B cell (primary cell): ENCODE measurements at regions not wholly inside any gene's neighbourhood (a gene's known extent, or its start where the extent isn't known, plus 50 kb on each side); places are given as distances from the start of the nearest gene placed in this dataset.
"Not testable (repeated sequence)": the region's sequence is repeated elsewhere in the genome, so short reads cannot be mapped to it uniquely, and the experiment has no call there.

ENCODE experiments used
- ATAC-seq: fragments of 200-7000 bp; cut with Tn5 transposase; one replicate; pipeline ENCODE4 v1.10.0; 2021; ENCODE audit warnings: low read depth, mild to moderate bottlenecking, moderate number of reproducible peaks, moderate library complexity
- CTCF ChIA-PET: fragments of 350-600 bp; sonication (Branson Sonifier 250); formaldehyde crosslinking; loops from one replicate; lab custom pipeline; 2021; ENCODE audit warnings: antibody characterized with exemption, inconsistent platforms; lab: Charles Lee
- POLR2A ChIA-PET: fragments of 350-600 bp; sonication (Branson Sonifier 250); formaldehyde crosslinking; loops from one replicate; lab custom pipeline; 2021; ENCODE audit warnings: antibody characterized with exemption; lab: Charles Lee
- DNase-seq: peaks from one replicate; pipeline ENCODE4 v3.0.0; 2013
- H2AFZ ChIP-seq: 2 replicates; pipeline ENCODE4 v1.6.1; 2012; ENCODE audit warnings: mild to moderate bottlenecking, low read depth, low read length; ENCODE audit not compliant: insufficient read depth, poor library complexity, severe bottlenecking
- H3K27ac ChIP-seq, 2 donors: 1 replicate in 1 of 2; 2 replicates in 1 of 2; pipeline ENCODE4 v1.5.1; 2012 to 2013; ENCODE audit warnings: low read length in 2 of 2, mild to moderate bottlenecking in 2 of 2, moderate library complexity in 1 of 2
- H3K27me3 ChIP-seq, 4 experiments: fragments of 200-600 bp in 1 of 4; sonication (generic) in 1 of 4; replicated peaks in 1 of 4; 1 replicate in 2 of 4; 2 replicates in 2 of 4; pipeline versions ENCODE4 v1.6.1 to v1.7.0; 2013 to 2016; ENCODE audit warnings: low read length in 3 of 4, mild to moderate bottlenecking in 2 of 4, mixed read lengths in 1 of 4, moderate library complexity in 1 of 4; ENCODE audit not compliant: insufficient read depth in 4 of 4, control insufficient read depth in 3 of 4; ENCODE audit errors: control extremely low read depth in 1 of 4
- H3K36me3 ChIP-seq, 2 experiments: replicated peaks in 1 of 2; 1 replicate in 1 of 2; 2 replicates in 1 of 2; pipeline versions ENCODE4 v1.6.1 to v1.7.1; 2013; ENCODE audit warnings: low read length in 1 of 2; ENCODE audit not compliant: insufficient read depth in 2 of 2, control insufficient read depth in 1 of 2; ENCODE audit errors: control extremely low read depth in 1 of 2, extremely low read depth in 1 of 2
- H3K4me1 ChIP-seq, 2 donors: fragments of 200-600 bp in 1 of 2; sonication (generic) in 1 of 2; 1 replicate in 1 of 2; 2 replicates in 1 of 2; pipeline versions ENCODE4 v1.5.1 to v1.6.1; 2013 to 2017; ENCODE audit warnings: low read length in 2 of 2; ENCODE audit not compliant: control insufficient read depth in 2 of 2, insufficient read depth in 2 of 2
- H3K4me2 ChIP-seq: replicated peaks from 2 replicates; pipeline ENCODE3; 2012; ENCODE audit warnings: mild to moderate bottlenecking, low read depth, low read length; ENCODE audit not compliant: poor library complexity, severe bottlenecking
- H3K4me3 ChIP-seq, 5 experiments: fragments of 200-600 bp in 1 of 5; sonication (generic) in 1 of 5; 1 replicate in 3 of 5; 2 replicates in 2 of 5; pipeline versions ENCODE4 v1.5.1 to v1.7.0; 2011 to 2016; ENCODE audit warnings: low read length in 4 of 5, mild to moderate bottlenecking in 4 of 5, low read depth in 2 of 5, control low read depth in 1 of 5, moderate library complexity in 1 of 5; ENCODE audit not compliant: insufficient read depth in 1 of 5; ENCODE audit errors: control extremely low read depth in 1 of 5, extremely low read depth in 1 of 5
- H3K79me2 ChIP-seq: fragments of 200-600 bp; sonication (generic); one replicate; pipeline ENCODE4 v1.6.0; 2016; ENCODE audit warnings: low read length; ENCODE audit not compliant: control insufficient read depth, insufficient read depth
- H3K9ac ChIP-seq: fragments of 200-600 bp; sonication (generic); 2 replicates; pipeline ENCODE4 v1.6.1; 2017; ENCODE audit warnings: mild to moderate bottlenecking, low read length, moderate library complexity
- H3K9me3 ChIP-seq, 3 donors: one replicate each; pipeline versions ENCODE4 v1.6.1 to v1.7.1; 2013; ENCODE audit warnings: low read length in 2 of 3; ENCODE audit not compliant: control insufficient read depth in 2 of 3, insufficient read depth in 1 of 3; ENCODE audit errors: control extremely low read depth in 1 of 3
- H4K20me1 ChIP-seq: 2 replicates; pipeline ENCODE4 v1.6.0; 2012; ENCODE audit warnings: mild to moderate bottlenecking, low read length; ENCODE audit not compliant: insufficient read depth, control insufficient read depth, poor library complexity, severe bottlenecking
- H3K27ac Mint-ChIP-seq: one replicate; pipeline ENCODE4 v1.8.0; 2021; ENCODE audit warnings: mixed read lengths
- H3K27me3 Mint-ChIP-seq: one replicate; pipeline ENCODE4 v1.8.0; 2021; ENCODE audit warnings: mixed read lengths
- H3K4me1 Mint-ChIP-seq: one replicate; pipeline ENCODE4 v1.8.0; 2021; ENCODE audit warnings: mixed read lengths
- H3K4me3 Mint-ChIP-seq: one replicate; pipeline ENCODE4 v1.8.0; 2021; ENCODE audit warnings: mixed read lengths
- H3K9me3 Mint-ChIP-seq: one replicate; pipeline ENCODE4 v1.8.0; 2022; ENCODE audit warnings: mixed read lengths; ENCODE audit not compliant: insufficient read depth
- EZH2 ChIP-seq: IDR thresholded peaks from 2 replicates; pipeline ENCODE4 v1.6.1; 2012; ENCODE audit warnings: borderline replicate concordance, low read depth, mild to moderate bottlenecking, moderate library complexity, low read length; ENCODE audit not compliant: insufficient read depth, poor library complexity, severe bottlenecking
- WGBS: methylation state at CpG from one replicate; pipeline ENCODE4 v1.1.5; 2013; ENCODE audit warnings: missing lambda C conversion rate; ENCODE audit not compliant: insufficient coverage; 5-methylcytosine and 5-hydroxymethylcytosine counted together
- intact Hi-C: fragments of 100-400 bp; cut with micrococcal nuclease; formaldehyde crosslinking; loops from one replicate; pipeline ENCODE4 v1.10.0; 2022
- TF ChIP-seq, protein P1 (sequence below): fragments of 200-600 bp; IDR thresholded peaks from one replicate; pipeline ENCODE4 v1.8.0; 2022; ENCODE audit warnings: antibody characterized with exemption, mild to moderate bottlenecking

DNA sequence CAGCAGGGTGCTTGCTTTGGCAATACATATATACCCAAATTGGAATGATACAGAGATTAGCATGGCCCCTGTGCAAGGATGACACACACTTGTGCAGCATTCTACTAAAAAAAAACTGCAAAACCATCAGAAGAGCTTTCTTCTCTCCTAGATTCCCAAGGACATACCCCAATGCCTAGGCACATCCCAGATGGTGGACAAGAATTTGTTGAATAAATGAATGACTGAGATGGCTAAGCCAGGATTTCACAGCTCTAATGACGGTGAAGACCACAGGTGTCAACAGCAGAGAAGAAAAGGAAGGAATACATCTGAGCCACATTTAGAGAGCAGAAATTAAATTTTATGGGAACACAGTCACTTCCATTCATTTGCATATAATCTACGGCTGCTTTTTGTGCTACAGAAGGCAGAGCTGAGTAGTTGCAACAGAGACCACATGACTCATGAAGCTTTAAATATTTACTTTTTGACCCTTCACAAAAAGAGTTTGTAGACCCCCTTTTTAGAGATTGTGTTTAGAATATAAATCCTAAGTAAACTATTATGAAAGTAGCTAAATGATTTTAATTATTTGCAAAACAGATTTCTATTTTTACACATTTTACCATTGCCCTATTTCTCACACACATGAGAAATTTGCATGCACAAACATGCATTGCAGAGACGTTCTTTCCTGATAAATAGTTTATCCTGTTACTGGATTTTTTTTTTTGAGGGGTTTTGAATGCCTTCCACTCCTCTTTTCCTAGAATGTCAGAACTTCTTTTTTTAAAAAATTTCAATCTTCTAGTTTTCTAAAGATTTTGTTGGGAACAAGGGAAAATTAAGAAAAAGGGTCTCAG, 119.0 kb downstream of the PMAIP1 start:
- Mint-ChIP-seq H3K27ac (no peak overlapping the region), H3K4me3 (no peak overlapping the region), H3K9me3 (no peaks in the 10 kb centered on the region), H3K27me3 (peaks cover 21% of the 10 kb centered on the region), H3K4me1 (no peaks in the 10 kb centered on the region)
- H3K4me3 ChIP-seq = no peak overlapping the region
- no CpG with 5 or more reads among the region's 3 CpGs for WGBS
- DNase-seq (no peak), ATAC-seq (no peak)
- no peak overlapping the region for H3K9ac ChIP-seq
- peaks cover 0 to 3% (median 0%) of the 10 kb centered on the region in 3 donors for H3K9me3 ChIP-seq
- H2AFZ ChIP-seq = no peak overlapping the region
- no peaks in the 10 kb centered on the region for H3K4me1 ChIP-seq
- H3K79me2 ChIP-seq = no peaks in the 10 kb centered on the region
- H3K36me3 ChIP-seq = no peaks in the 10 kb centered on the region
- CTCF ChIA-PET = no interaction called here
- H3K4me2 ChIP-seq = no peak overlapping the region
- H4K20me1 ChIP-seq = no peaks in the 10 kb centered on the region
- no peak for TF ChIP-seq EZH2
- TF ChIP-seq, protein P1, sequence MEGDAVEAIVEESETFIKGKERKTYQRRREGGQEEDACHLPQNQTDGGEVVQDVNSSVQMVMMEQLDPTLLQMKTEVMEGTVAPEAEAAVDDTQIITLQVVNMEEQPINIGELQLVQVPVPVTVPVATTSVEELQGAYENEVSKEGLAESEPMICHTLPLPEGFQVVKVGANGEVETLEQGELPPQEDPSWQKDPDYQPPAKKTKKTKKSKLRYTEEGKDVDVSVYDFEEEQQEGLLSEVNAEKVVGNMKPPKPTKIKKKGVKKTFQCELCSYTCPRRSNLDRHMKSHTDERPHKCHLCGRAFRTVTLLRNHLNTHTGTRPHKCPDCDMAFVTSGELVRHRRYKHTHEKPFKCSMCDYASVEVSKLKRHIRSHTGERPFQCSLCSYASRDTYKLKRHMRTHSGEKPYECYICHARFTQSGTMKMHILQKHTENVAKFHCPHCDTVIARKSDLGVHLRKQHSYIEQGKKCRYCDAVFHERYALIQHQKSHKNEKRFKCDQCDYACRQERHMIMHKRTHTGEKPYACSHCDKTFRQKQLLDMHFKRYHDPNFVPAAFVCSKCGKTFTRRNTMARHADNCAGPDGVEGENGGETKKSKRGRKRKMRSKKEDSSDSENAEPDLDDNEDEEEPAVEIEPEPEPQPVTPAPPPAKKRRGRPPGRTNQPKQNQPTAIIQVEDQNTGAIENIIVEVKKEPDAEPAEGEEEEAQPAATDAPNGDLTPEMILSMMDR = no peak
- peaks cover 0 to 14% (median 2%) of the 10 kb centered on the region in 4 experiments for H3K27me3 ChIP-seq
- no peak overlapping the region for H3K27ac ChIP-seq
- POLR2A ChIA-PET = no interaction called here
- intact Hi-C loops = no loop called here

GRCh38 chr18:60018134-60018533, 118.3 kb downstream of the PMAIP1 start:
- H3K9me3 ChIP-seq, H3K4me1 ChIP-seq, ATAC-seq, H4K20me1 ChIP-seq, H3K36me3 ChIP-seq, H3K4me1 Mint-ChIP-seq, H3K9ac ChIP-seq, H3K79me2 ChIP-seq, H3K27ac Mint-ChIP-seq, H3K27ac ChIP-seq, H2AFZ ChIP-seq, CTCF ChIA-PET, DNase-seq, H3K4me3 Mint-ChIP-seq, intact Hi-C loops, H3K9me3 Mint-ChIP-seq, H3K4me3 ChIP-seq, POLR2A ChIA-PET, H3K4me2 ChIP-seq: not testable (repeated sequence)
- H3K27me3 ChIP-seq = peaks cover 0 to 13% (median 2%) of the 10 kb centered on the region in 4 experiments
- WGBS = no CpG with 5 or more reads among the region's 3 CpGs
- H3K27me3 Mint-ChIP-seq = peaks cover 23% of the 10 kb centered on the region
